Activated CD4-positive, alpha-beta T cell treated with anti-CD3 and anti-CD28 coated beads, Interleukin-2, amount 10 ng/mL, durations not matched to agents 24 days and 14 days (primary cell): ENCODE measurements at regions not wholly inside any gene's neighbourhood (a gene's known extent, or its start where the extent isn't known, plus 50 kb on each side); places are given as distances from the start of the nearest gene placed in this dataset.

ENCODE experiments used
- DNase-seq: peaks from one replicate; pipeline ENCODE4 v3.0.0; 2022
- H3K27ac Mint-ChIP-seq: one replicate; pipeline ENCODE4 v1.8.0; 2022; ENCODE audit warnings: mild to moderate bottlenecking, mixed read lengths
- H3K27me3 Mint-ChIP-seq: one replicate; pipeline ENCODE4 v1.8.0; 2022; ENCODE audit warnings: mixed read lengths
- H3K36me3 Mint-ChIP-seq: one replicate; pipeline ENCODE4 v1.8.0; 2022; ENCODE audit warnings: low read depth, mild to moderate bottlenecking, mixed read lengths
- H3K4me1 Mint-ChIP-seq: one replicate; pipeline ENCODE4 v1.8.0; 2021; ENCODE audit warnings: mixed read lengths
- H3K4me3 Mint-ChIP-seq: one replicate; pipeline ENCODE4 v1.8.0; 2022; ENCODE audit warnings: mild to moderate bottlenecking, moderate library complexity, mixed read lengths
- H3K9me3 Mint-ChIP-seq: one replicate; pipeline ENCODE4 v1.8.0; 2021; ENCODE audit warnings: mixed read lengths
- intact Hi-C: fragments of 100-400 bp; cut with micrococcal nuclease; formaldehyde crosslinking; loops from one replicate; pipeline ENCODE4 v1.15.1; 2023

- no peaks in the 10 kb centered on the region for H3K36me3 Mint-ChIP-seq
- H3K9me3 Mint-ChIP-seq = no peaks in the 10 kb centered on the region
- no peaks in the 10 kb centered on the region for H3K4me1 Mint-ChIP-seq
- no peak overlapping the region for H3K27ac Mint-ChIP-seq
- H3K4me3 Mint-ChIP-seq = no peak overlapping the region
- intact Hi-C loops = no loop called here
- DNase-seq = no peak
- no peaks in the 10 kb centered on the region for H3K27me3 Mint-ChIP-seq
Observed at GRCh38 chr20:12715371-12715770, 293.4 kb upstream of the SPTLC3 start.

- no peaks in the 10 kb centered on the region for H3K4me1 Mint-ChIP-seq
- no peak for DNase-seq
- intact Hi-C loops = no loop called here
- no peak overlapping the region for H3K4me3 Mint-ChIP-seq
- H3K27me3 Mint-ChIP-seq = no peaks in the 10 kb centered on the region
- no peak overlapping the region for H3K27ac Mint-ChIP-seq
- no peaks in the 10 kb centered on the region for H3K9me3 Mint-ChIP-seq
- H3K36me3 Mint-ChIP-seq = no peaks in the 10 kb centered on the region
Observed at GRCh38 chr20:12715991-12716680, 292.6 kb upstream of the SPTLC3 start.

GRCh38 chr20:12717061-12717460 lies 291.7 kb upstream of the SPTLC3 start:
- Mint-ChIP-seq H3K9me3 (no peaks in the 10 kb centered on the region), H3K4me1 (no peaks in the 10 kb centered on the region), H3K4me3 (no peak overlapping the region), H3K27ac (no peak overlapping the region), H3K27me3 (no peaks in the 10 kb centered on the region), H3K36me3 (no peaks in the 10 kb centered on the region)
- intact Hi-C loops = no loop called here
- no peak for DNase-seq

- Mint-ChIP-seq H3K4me1 (no peaks in the 10 kb centered on the region), H3K9me3 (no peaks in the 10 kb centered on the region), H3K27ac (no peak overlapping the region), H3K36me3 (no peaks in the 10 kb centered on the region), H3K27me3 (no peaks in the 10 kb centered on the region), H3K4me3 (no peak overlapping the region)
- DNase-seq = no peak
- intact Hi-C loops = no loop called here
Observed at GRCh38 chr20:12718619-12719018, 290.2 kb upstream of the SPTLC3 start.

GRCh38 chr20:12721636-12722035 lies 287.1 kb upstream of the SPTLC3 start:
- Mint-ChIP-seq H3K4me1 (no peaks in the 10 kb centered on the region), H3K9me3 (no peaks in the 10 kb centered on the region), H3K36me3 (no peaks in the 10 kb centered on the region), H3K27ac (no peak overlapping the region), H3K4me3 (no peak overlapping the region), H3K27me3 (no peaks in the 10 kb centered on the region)
- intact Hi-C loops = no loop called here
- DNase-seq = no peak

- Mint-ChIP-seq H3K27ac (no peak overlapping the region), H3K27me3 (no peaks in the 10 kb centered on the region), H3K4me1 (no peaks in the 10 kb centered on the region), H3K4me3 (no peak overlapping the region), H3K36me3 (no peaks in the 10 kb centered on the region), H3K9me3 (no peaks in the 10 kb centered on the region)
- intact Hi-C loops = no loop called here
- DNase-seq = no peak
Observed at GRCh38 chr20:12722091-12722490, 286.7 kb upstream of the SPTLC3 start.

- intact Hi-C loops = no loop called here
- no peaks in the 10 kb centered on the region for H3K9me3 Mint-ChIP-seq
- H3K27me3 Mint-ChIP-seq = no peaks in the 10 kb centered on the region
- DNase-seq = no peak
- H3K4me3 Mint-ChIP-seq = no peak overlapping the region
- H3K4me1 Mint-ChIP-seq = no peaks in the 10 kb centered on the region
- no peak overlapping the region for H3K27ac Mint-ChIP-seq
- H3K36me3 Mint-ChIP-seq = no peaks in the 10 kb centered on the region
Observed at GRCh38 chr20:12723811-12724210, 285.0 kb upstream of the SPTLC3 start.

GRCh38 chr20:12728782-12729181 lies 280.0 kb upstream of the SPTLC3 start:
- DNase-seq = no peak

GRCh38 chr20:12729326-12729725 lies 279.4 kb upstream of the SPTLC3 start:
- Mint-ChIP-seq H3K27me3 (no peaks in the 10 kb centered on the region), H3K4me3 (no peak overlapping the region), H3K27ac (no peak overlapping the region), H3K9me3 (no peaks in the 10 kb centered on the region), H3K4me1 (no peaks in the 10 kb centered on the region), H3K36me3 (no peaks in the 10 kb centered on the region)
- intact Hi-C loops = no loop called here
- no peak for DNase-seq

More at GRCh38 chr20:12728782-12729181, 280.0 kb upstream of the SPTLC3 start:
- Mint-ChIP-seq H3K4me1 (no peaks in the 10 kb centered on the region), H3K4me3 (no peak overlapping the region), H3K36me3 (no peaks in the 10 kb centered on the region), H3K9me3 (no peaks in the 10 kb centered on the region), H3K27ac (no peak overlapping the region), H3K27me3 (no peaks in the 10 kb centered on the region)
- intact Hi-C loops = no loop called here

GRCh38 chr20:12733811-12734210 lies 275.0 kb upstream of the SPTLC3 start:
- Mint-ChIP-seq H3K9me3 (no peaks in the 10 kb centered on the region), H3K4me1 (no peaks in the 10 kb centered on the region), H3K4me3 (no peak overlapping the region), H3K27ac (no peak overlapping the region), H3K27me3 (no peaks in the 10 kb centered on the region), H3K36me3 (no peaks in the 10 kb centered on the region)
- intact Hi-C loops = no loop called here
- DNase-seq = no peak

GRCh38 chr20:12737497-12737896 lies 271.3 kb upstream of the SPTLC3 start:
- Mint-ChIP-seq H3K36me3 (no peaks in the 10 kb centered on the region), H3K27me3 (no peaks in the 10 kb centered on the region), H3K9me3 (no peaks in the 10 kb centered on the region), H3K27ac (no peak overlapping the region), H3K4me1 (no peaks in the 10 kb centered on the region), H3K4me3 (no peak overlapping the region)
- no peak for DNase-seq
- intact Hi-C loops = no loop called here

GRCh38 chr20:12737900-12738299 lies 270.9 kb upstream of the SPTLC3 start:
- no peaks in the 10 kb centered on the region for H3K27me3 Mint-ChIP-seq
- H3K4me3 Mint-ChIP-seq = no peak overlapping the region
- H3K27ac Mint-ChIP-seq = no peak overlapping the region
- no peak for DNase-seq
- no peaks in the 10 kb centered on the region for H3K36me3 Mint-ChIP-seq
- intact Hi-C loops = no loop called here
- no peaks in the 10 kb centered on the region for H3K4me1 Mint-ChIP-seq
- H3K9me3 Mint-ChIP-seq = no peaks in the 10 kb centered on the region

GRCh38 chr20:12740647-12741046 lies 268.1 kb upstream of the SPTLC3 start:
- H3K9me3 Mint-ChIP-seq = no peaks in the 10 kb centered on the region
- intact Hi-C loops = no loop called here
- no peaks in the 10 kb centered on the region for H3K36me3 Mint-ChIP-seq
- no peak overlapping the region for H3K27ac Mint-ChIP-seq
- no peak overlapping the region for H3K4me3 Mint-ChIP-seq
- no peak for DNase-seq
- no peaks in the 10 kb centered on the region for H3K27me3 Mint-ChIP-seq
- H3K4me1 Mint-ChIP-seq = no peaks in the 10 kb centered on the region

GRCh38 chr20:12744037-12744436 lies 264.7 kb upstream of the SPTLC3 start:
- no peaks in the 10 kb centered on the region for H3K36me3 Mint-ChIP-seq
- H3K27ac Mint-ChIP-seq = no peak overlapping the region
- H3K9me3 Mint-ChIP-seq = no peaks in the 10 kb centered on the region

GRCh38 chr20:12748359-12748994 lies 260.3 kb upstream of the SPTLC3 start:
- Mint-ChIP-seq H3K36me3 (no peaks in the 10 kb centered on the region), H3K27me3 (no peaks in the 10 kb centered on the region), H3K4me1 (no peaks in the 10 kb centered on the region), H3K27ac (no peak overlapping the region), H3K9me3 (no peaks in the 10 kb centered on the region), H3K4me3 (no peak overlapping the region)
- DNase-seq = no peak
- intact Hi-C loops = no loop called here

More at GRCh38 chr20:12744037-12744436, 264.7 kb upstream of the SPTLC3 start:
- no peak for DNase-seq
- Mint-ChIP-seq H3K4me1 (no peaks in the 10 kb centered on the region), H3K27me3 (no peaks in the 10 kb centered on the region), H3K4me3 (no peak overlapping the region)
- intact Hi-C loops = no loop called here
